IMR-90 (cell line): ENCODE measurements at regions not wholly inside any gene's neighbourhood (a gene's known extent, or its start where the extent isn't known, plus 50 kb on each side); places are given as distances from the start of the nearest gene placed in this dataset.

ENCODE experiments used
- CTCF ChIP-seq: conservative IDR thresholded peaks from 2 replicates; pipeline ENCODE4 v1.5.1; 2012; ENCODE audit warnings: mild to moderate bottlenecking, low read depth, low read length, improper control_type of control experiment
- RCOR1 ChIP-seq: IDR thresholded peaks from 2 replicates; pipeline ENCODE4 v1.6.1; 2012; ENCODE audit warnings: mild to moderate bottlenecking, low read length, improper control_type of control experiment; ENCODE audit not compliant: insufficient replicate concordance

GRCh38 chr1:5651473-5651872 lies 340.8 kb downstream of the NPHP4 start:
- TF ChIP-seq CTCF (no peak), RCOR1 (no peak)
